Endothelial cell of umbilical vein (primary cell): ENCODE measurements at regions not wholly inside any gene's neighbourhood (a gene's known extent, or its start where the extent isn't known, plus 50 kb on each side); places are given as distances from the start of the nearest gene placed in this dataset.
"Not testable (repeated sequence)": the region's sequence is repeated elsewhere in the genome, so short reads cannot be mapped to it uniquely, and the experiment has no call there.

ENCODE experiments used
- CTCF ChIP-seq, 2 donors: IDR thresholded peaks; 1 replicate in 1 of 2; 2 replicates in 1 of 2; pipeline ENCODE4 v1.5.1; 2011; ENCODE audit warnings: low read length in 2 of 2, mild to moderate bottlenecking in 2 of 2, moderate library complexity in 2 of 2, control low read depth in 1 of 2, inconsistent platforms in 1 of 2, low read depth in 1 of 2; ENCODE audit not compliant: insufficient read depth in 1 of 2; ENCODE audit errors: extremely low read depth in 1 of 2
- EZH2 ChIP-seq: IDR thresholded peaks from 2 replicates; pipeline ENCODE4 v1.6.1; 2012; ENCODE audit warnings: borderline replicate concordance, low read depth, mild to moderate bottlenecking, moderate library complexity, low read length, inconsistent platforms; ENCODE audit not compliant: severe bottlenecking
- GATA2 ChIP-seq: IDR thresholded peaks from 2 replicates; pipeline ENCODE4 v1.7.0; 2011; ENCODE audit warnings: low read depth, mild to moderate bottlenecking, moderate library complexity, mixed read lengths, low read length; ENCODE audit not compliant: insufficient read length, insufficient read depth
- MAX ChIP-seq: IDR thresholded peaks from 2 replicates; pipeline ENCODE4 v1.6.1; 2011; ENCODE audit not compliant: insufficient read depth, insufficient read length
- MYC ChIP-seq: IDR thresholded peaks from one replicate; pipeline ENCODE4 v1.6.1; 2011; ENCODE audit warnings: mild to moderate bottlenecking, low read depth, low read length
- POLR2A ChIP-seq: IDR thresholded peaks from 2 replicates; pipeline ENCODE4 v1.6.1; 2012; ENCODE audit warnings: low read depth, mild to moderate bottlenecking, control low read depth, low read length
- POLR2AphosphoS5 ChIP-seq: IDR thresholded peaks from 2 replicates; pipeline ENCODE4 v1.6.1; 2012; ENCODE audit warnings: low read depth, mild to moderate bottlenecking, control low read depth, low read length, moderate library complexity; ENCODE audit not compliant: insufficient read depth

- TF ChIP-seq CTCF (IDR thresholded peaks at IDR 0.05; ENCODE audit: extremely low read depth in 1 of 2, insufficient read depth in 1 of 2, low read depth in 1 of 2, low read length in 2 of 2); GATA2; POLR2A; POLR2AphosphoS5; EZH2; MYC; MAX: not testable (repeated sequence)
These were observed 268.6 kb downstream of the FGFR2 start for GRCh38 chr10:121329631-121330030.
